ENCODE measurements at regions not wholly inside any gene's neighbourhood (a gene's known extent, or its start where the extent isn't known, plus 50 kb on each side); places are given as distances from the start of the nearest gene placed in this dataset.

- H3K9me3 Mint-ChIP-seq: no peaks in the 10 kb centered on the region
- no peaks in the 10 kb centered on the region for H3K36me3 Mint-ChIP-seq
- H3K27me3 Mint-ChIP-seq: no peaks in the 10 kb centered on the region
- H3K27ac Mint-ChIP-seq: no peak overlapping the region
- peaks cover under 1% of the 10 kb centered on the region for H3K4me1 Mint-ChIP-seq
- H3K4me3 Mint-ChIP-seq: no peak overlapping the region
Measured at GRCh38 chr5:56507351-56507930, 274.3 kb upstream of the ANKRD55 start.

GRCh38 chr5:56506211-56506965 lies 273.3 kb upstream of the ANKRD55 start:
- H3K36me3 Mint-ChIP-seq: no peaks in the 10 kb centered on the region

DNA sequence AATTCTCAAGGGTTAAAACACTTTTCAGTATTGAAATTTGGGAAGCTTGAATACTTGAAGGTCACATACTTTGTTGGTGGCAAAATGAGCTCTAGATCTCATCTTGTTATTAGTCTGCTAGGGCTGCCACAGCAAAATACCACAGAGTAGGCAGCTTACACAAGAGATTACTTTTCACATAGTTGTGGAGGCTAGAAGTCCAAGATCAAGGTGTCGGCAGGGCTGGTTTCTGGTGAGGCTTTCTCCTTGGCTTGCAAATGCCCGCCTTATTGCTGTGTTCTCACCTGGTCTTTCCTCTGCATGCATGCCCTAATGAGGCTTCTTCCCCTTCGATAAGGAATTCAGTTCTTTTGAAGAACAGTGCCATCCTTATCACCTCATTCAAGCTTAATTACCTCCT lies 270.8 kb upstream of the ANKRD55 start:
- Mint-ChIP-seq H3K27me3 (no peaks in the 10 kb centered on the region), H3K36me3 (no peaks in the 10 kb centered on the region), H3K9me3 (no peaks in the 10 kb centered on the region), H3K4me3 (no peak overlapping the region), H3K27ac (no peak overlapping the region), H3K4me1 (peaks cover 12% of the 10 kb centered on the region)

More at GRCh38 chr5:56506211-56506965, 273.3 kb upstream of the ANKRD55 start:
- no peaks in the 10 kb centered on the region for H3K27me3 Mint-ChIP-seq
- H3K4me3 Mint-ChIP-seq: no peak overlapping the region
- H3K27ac Mint-ChIP-seq: no peak overlapping the region
- peaks cover 10% of the 10 kb centered on the region for H3K4me1 Mint-ChIP-seq
- no peaks in the 10 kb centered on the region for H3K9me3 Mint-ChIP-seq

DNA sequence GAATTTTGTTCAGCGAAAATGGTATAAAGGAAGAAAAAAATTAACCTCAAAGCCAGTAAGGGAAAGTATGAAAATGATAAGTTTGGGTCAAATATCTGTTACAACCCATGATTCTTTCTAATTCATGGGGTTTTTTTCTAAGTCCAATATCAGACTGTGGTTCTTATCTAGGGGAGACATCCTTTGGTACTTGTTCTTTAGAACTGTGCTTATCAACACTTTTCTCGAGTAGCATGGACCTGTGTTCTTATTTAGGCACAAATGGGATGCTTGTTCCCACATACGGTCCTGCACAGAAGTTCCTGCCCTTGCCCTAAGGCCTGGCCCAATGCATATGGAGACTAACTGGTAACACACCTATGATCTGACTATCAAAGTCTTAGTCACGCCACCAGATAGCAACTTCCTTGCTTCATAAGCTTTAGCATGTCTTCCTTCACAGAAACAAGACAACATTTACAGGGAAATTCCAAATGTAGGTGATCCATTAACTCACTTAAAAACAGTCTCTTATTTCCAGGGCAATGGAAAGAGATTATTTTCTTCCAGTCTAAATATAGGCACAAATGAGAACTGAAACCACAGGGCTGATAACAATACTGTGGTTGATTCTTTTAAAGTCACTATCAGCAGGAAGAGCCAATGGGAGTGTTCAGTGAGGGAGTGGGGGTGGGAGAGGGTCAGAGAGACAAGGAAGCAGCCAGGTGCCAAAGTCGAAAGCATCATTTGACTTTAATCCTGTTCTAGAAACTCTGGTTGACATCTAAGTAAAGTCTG lies 268.8 kb upstream of the ANKRD55 start:
- H3K27me3 Mint-ChIP-seq: no peaks in the 10 kb centered on the region
- H3K4me3 Mint-ChIP-seq: no peak overlapping the region
- H3K9me3 Mint-ChIP-seq: no peaks in the 10 kb centered on the region
- H3K27ac Mint-ChIP-seq: no peak overlapping the region
- H3K4me1 Mint-ChIP-seq: peaks cover 15% of the 10 kb centered on the region
- no peaks in the 10 kb centered on the region for H3K36me3 Mint-ChIP-seq

DNA sequence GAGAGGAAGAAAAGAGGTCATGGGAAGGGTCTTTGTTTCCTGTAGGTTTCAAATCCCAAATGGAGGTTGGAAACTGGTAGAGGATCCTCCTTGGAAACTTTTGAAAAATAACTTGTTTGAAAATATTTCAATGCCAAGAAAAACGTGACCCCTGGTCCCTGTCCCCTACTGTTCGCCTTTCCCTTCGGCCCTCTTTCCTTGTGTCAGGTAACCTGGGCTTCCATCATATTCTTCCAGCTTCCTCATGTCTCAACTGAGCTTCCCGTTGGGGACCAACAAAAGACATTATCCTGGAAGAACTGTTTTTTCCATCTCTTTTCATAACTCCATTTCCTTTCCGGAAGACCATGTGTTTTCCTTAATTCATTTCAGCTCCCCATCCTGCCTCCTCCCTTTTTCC lies 266.8 kb upstream of the ANKRD55 start:
- Mint-ChIP-seq H3K4me3 (no peak overlapping the region), H3K9me3 (no peaks in the 10 kb centered on the region), H3K27me3 (no peaks in the 10 kb centered on the region), H3K27ac (no peak overlapping the region), H3K4me1 (peaks cover 26% of the 10 kb centered on the region), H3K36me3 (no peaks in the 10 kb centered on the region)

- H3K27ac Mint-ChIP-seq: no peak overlapping the region
- H3K9me3 Mint-ChIP-seq: no peaks in the 10 kb centered on the region
- H3K4me1 Mint-ChIP-seq: peaks cover 26% of the 10 kb centered on the region
- no peaks in the 10 kb centered on the region for H3K27me3 Mint-ChIP-seq
- no peaks in the 10 kb centered on the region for H3K36me3 Mint-ChIP-seq
- no peak overlapping the region for H3K4me3 Mint-ChIP-seq
Measured at GRCh38 chr5:56499491-56499890, 266.4 kb upstream of the ANKRD55 start.

DNA sequence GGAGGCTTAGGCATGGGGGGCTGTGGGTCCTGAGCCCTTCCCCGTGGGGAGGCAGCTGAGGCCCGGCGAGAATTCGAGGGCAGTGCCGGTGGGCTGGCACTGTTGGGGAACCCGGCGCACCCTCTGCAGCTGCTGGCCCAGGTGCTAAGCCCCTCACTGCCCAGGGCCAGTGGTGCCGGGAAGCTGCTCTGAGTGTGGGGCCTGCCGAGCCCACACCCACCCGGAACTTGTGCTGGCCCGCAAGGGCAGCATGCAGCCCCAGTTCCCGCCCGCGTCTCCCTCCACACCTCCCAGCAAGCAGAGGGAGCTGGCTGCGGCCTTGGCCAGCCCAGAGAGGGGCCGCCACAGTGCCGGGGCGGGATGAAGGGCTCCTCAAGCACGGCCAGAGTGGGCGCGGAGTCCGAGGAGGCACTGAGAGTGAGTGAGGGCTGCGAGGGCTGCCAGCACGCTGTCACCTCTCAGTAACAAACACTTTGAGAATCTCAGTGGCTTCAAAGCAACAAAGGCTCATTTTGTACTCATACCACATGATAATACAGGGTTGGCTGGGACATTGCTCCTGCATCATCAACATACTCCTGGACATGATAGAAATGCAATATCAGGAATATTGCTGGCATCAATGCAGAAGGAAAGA lies 265.7 kb upstream of the ANKRD55 start:
- Mint-ChIP-seq H3K27me3 (no peaks in the 10 kb centered on the region), H3K4me3 (no peak overlapping the region), H3K4me1 (peaks cover 26% of the 10 kb centered on the region), H3K9me3 (no peaks in the 10 kb centered on the region), H3K36me3 (no peaks in the 10 kb centered on the region), H3K27ac (no peak overlapping the region)

GRCh38 chr5:56496581-56497063 lies 263.5 kb upstream of the ANKRD55 start:
- Mint-ChIP-seq H3K27me3 (no peaks in the 10 kb centered on the region), H3K4me1 (peaks cover 25% of the 10 kb centered on the region), H3K9me3 (no peaks in the 10 kb centered on the region), H3K27ac (no peak overlapping the region), H3K4me3 (no peak overlapping the region), H3K36me3 (no peaks in the 10 kb centered on the region)

- no peak overlapping the region for H3K27ac Mint-ChIP-seq
- H3K9me3 Mint-ChIP-seq: no peaks in the 10 kb centered on the region
Measured at GRCh38 chr5:56494300-56494731, 261.2 kb upstream of the ANKRD55 start.

DNA sequence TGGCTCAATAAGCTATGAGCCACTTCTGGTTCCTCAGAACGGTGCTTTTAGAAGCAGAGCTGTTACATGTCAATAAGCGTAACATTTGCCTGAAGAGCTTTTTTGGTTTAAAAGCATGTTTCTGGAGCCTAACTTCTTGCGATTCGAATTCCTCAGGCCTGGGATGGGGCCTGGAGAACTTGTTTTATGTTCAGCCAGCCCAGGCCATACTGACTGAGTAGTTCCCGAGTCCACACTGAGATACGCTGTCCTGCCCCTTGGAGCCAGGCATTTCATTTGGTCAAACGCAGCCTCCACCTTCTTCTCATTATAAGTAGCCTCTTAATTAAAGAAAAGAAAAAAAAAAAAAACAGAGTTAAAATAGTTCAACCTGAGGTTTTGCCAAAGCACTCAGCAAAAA lies 260.6 kb upstream of the ANKRD55 start:
- Mint-ChIP-seq H3K27ac (no peak overlapping the region), H3K4me1 (peaks cover 36% of the 10 kb centered on the region), H3K36me3 (peaks cover 2% of the 10 kb centered on the region), H3K9me3 (no peaks in the 10 kb centered on the region), H3K4me3 (no peak overlapping the region), H3K27me3 (no peaks in the 10 kb centered on the region)

More at GRCh38 chr5:56494300-56494731, 261.2 kb upstream of the ANKRD55 start:
- Mint-ChIP-seq H3K27me3 (no peaks in the 10 kb centered on the region), H3K4me1 (peaks cover 36% of the 10 kb centered on the region), H3K4me3 (no peak overlapping the region), H3K36me3 (peaks cover 2% of the 10 kb centered on the region)

- Mint-ChIP-seq H3K36me3 (peaks cover 2% of the 10 kb centered on the region), H3K27ac (no peak overlapping the region), H3K9me3 (no peaks in the 10 kb centered on the region), H3K27me3 (no peaks in the 10 kb centered on the region), H3K4me1 (peaks cover 36% of the 10 kb centered on the region), H3K4me3 (no peak overlapping the region)
Measured at GRCh38 chr5:56493308-56493707, 260.2 kb upstream of the ANKRD55 start.

- Mint-ChIP-seq H3K27ac (no peak overlapping the region), H3K36me3 (peaks cover 2% of the 10 kb centered on the region), H3K27me3 (no peaks in the 10 kb centered on the region), H3K9me3 (no peaks in the 10 kb centered on the region), H3K4me3 (no peak overlapping the region), H3K4me1 (peaks cover 36% of the 10 kb centered on the region)
Measured at GRCh38 chr5:56492812-56493211, 259.7 kb upstream of the ANKRD55 start.

DNA sequence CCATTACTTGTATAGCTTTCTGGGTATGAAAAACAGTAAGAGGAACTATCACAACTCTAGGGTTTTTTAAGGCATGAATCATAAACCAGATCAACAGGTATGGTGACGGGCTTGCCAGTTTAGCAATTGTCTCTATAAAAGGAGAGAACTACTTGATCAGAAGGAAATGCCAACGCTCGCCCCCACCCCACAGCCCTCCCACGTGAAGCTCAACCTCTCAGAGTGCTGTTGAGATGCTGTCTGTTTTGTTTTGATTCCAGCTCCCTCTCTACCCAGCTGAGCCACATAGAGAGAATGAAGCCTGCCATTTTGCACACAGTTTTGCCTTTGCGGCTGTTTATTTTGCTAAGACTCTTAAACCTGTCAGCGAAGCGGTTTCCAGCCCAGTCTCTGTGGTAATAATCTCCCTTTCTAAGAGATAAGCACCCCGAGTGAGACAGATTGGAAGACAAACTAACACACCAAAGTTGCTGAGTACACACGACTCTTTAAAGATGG lies 257.9 kb upstream of the ANKRD55 start:
- peak overlapping the region; percentile 53 for H3K4me3 Mint-ChIP-seq
- H3K9me3 Mint-ChIP-seq: no peaks in the 10 kb centered on the region
- H3K36me3 Mint-ChIP-seq: peaks cover 2% of the 10 kb centered on the region
- peak overlapping the region; percentile 71 for H3K27ac Mint-ChIP-seq
- H3K4me1 Mint-ChIP-seq: peaks cover 25% of the 10 kb centered on the region
- no peaks in the 10 kb centered on the region for H3K27me3 Mint-ChIP-seq

- Mint-ChIP-seq H3K9me3 (no peaks in the 10 kb centered on the region), H3K36me3 (peaks cover 2% of the 10 kb centered on the region), H3K4me3 (no peak overlapping the region), H3K27me3 (no peaks in the 10 kb centered on the region), H3K27ac (no peak overlapping the region), H3K4me1 (peaks cover 22% of the 10 kb centered on the region)
Measured at GRCh38 chr5:56489272-56489671, 256.1 kb upstream of the ANKRD55 start.

GRCh38 chr5:56487528-56488115 lies 254.5 kb upstream of the ANKRD55 start:
- H3K27me3 Mint-ChIP-seq: no peaks in the 10 kb centered on the region
- peaks cover 22% of the 10 kb centered on the region for H3K4me1 Mint-ChIP-seq
- no peak overlapping the region for H3K4me3 Mint-ChIP-seq
- no peaks in the 10 kb centered on the region for H3K9me3 Mint-ChIP-seq
- H3K27ac Mint-ChIP-seq: no peak overlapping the region
- peaks cover 2% of the 10 kb centered on the region for H3K36me3 Mint-ChIP-seq

Data from activated naive CD4-positive, alpha-beta T cell treated with anti-CD3 and anti-CD28 coated beads, Interleukin-2, amount 50 U/mL, for 24 hours (primary cell).